Endodermal cell (in vitro differentiated cells): ENCODE measurements at regions not wholly inside any gene's neighbourhood (a gene's known extent, or its start where the extent isn't known, plus 50 kb on each side); places are given as distances from the start of the nearest gene placed in this dataset.
A peak's percentile ranks its signal among the peaks of the same experiment; 100 is the strongest.

Experiments
- DNase-seq: peaks from one replicate; pipeline ENCODE4 v3.0.0-alpha.2; 2017
- H3K27ac ChIP-seq: 2 replicates; pipeline ENCODE4 v1.5.1; 2013; ENCODE audit warnings: mild to moderate bottlenecking, low read depth, low read length, moderate library complexity
- H3K27me3 ChIP-seq: 2 replicates; pipeline ENCODE4 v1.6.1; 2013; ENCODE audit warnings: mild to moderate bottlenecking, low read length, moderate library complexity; ENCODE audit not compliant: insufficient read depth, control insufficient read depth, poor library complexity, severe bottlenecking
- H3K36me3 ChIP-seq: 2 replicates; pipeline ENCODE4 v1.7.0; 2013; ENCODE audit warnings: mild to moderate bottlenecking, low read length, moderate library complexity; ENCODE audit not compliant: control insufficient read depth, insufficient read depth
- H3K4me1 ChIP-seq: one replicate; pipeline ENCODE4 v1.7.0; 2013; ENCODE audit warnings: low read length; ENCODE audit not compliant: control insufficient read depth, insufficient read depth
- H3K4me3 ChIP-seq: 2 replicates; pipeline ENCODE4 v1.5.1; 2013; ENCODE audit warnings: mild to moderate bottlenecking, low read length, moderate library complexity
- H3K9ac ChIP-seq: 2 replicates; pipeline ENCODE4 v1.6.1; 2013; ENCODE audit warnings: mild to moderate bottlenecking, low read length, moderate library complexity; ENCODE audit not compliant: poor library complexity, severe bottlenecking; ENCODE audit errors: extremely low read depth
- H3K9me3 ChIP-seq: 2 replicates; pipeline ENCODE4 v1.6.1; 2013; ENCODE audit warnings: mild to moderate bottlenecking, low read length, moderate library complexity; ENCODE audit not compliant: control insufficient read depth
- H3K27ac Mint-ChIP-seq: 2 replicates; pipeline ENCODE4 v1.8.0; 2020; ENCODE audit warnings: mixed read lengths
- H3K27me3 Mint-ChIP-seq: 2 replicates; pipeline ENCODE4 v1.8.0; 2021; ENCODE audit warnings: mild to moderate bottlenecking, mixed read lengths; ENCODE audit not compliant: insufficient read depth
- H3K36me3 Mint-ChIP-seq: 2 replicates; pipeline ENCODE4 v1.8.0; 2020; ENCODE audit warnings: low read depth, mixed read lengths
- H3K4me1 Mint-ChIP-seq: 2 replicates; pipeline ENCODE4 v1.8.0; 2020; ENCODE audit warnings: mixed read lengths
- H3K4me3 Mint-ChIP-seq: 2 replicates; pipeline ENCODE4 v1.8.0; 2020; ENCODE audit warnings: mild to moderate bottlenecking, moderate library complexity, mixed read lengths
- H3K9me3 Mint-ChIP-seq: 2 replicates; pipeline ENCODE4 v1.8.0; 2020; ENCODE audit warnings: mild to moderate bottlenecking, mixed read lengths
- WGBS, 2 experiments: methylation state at CpG; one replicate each; pipeline versions ENCODE4 v1.1.5 to v1.1.7; 2013; ENCODE audit warnings: missing lambda C conversion rate in 2 of 2, mixed read lengths in 1 of 2; ENCODE audit not compliant: insufficient coverage in 1 of 2, insufficient read length in 1 of 2; 5-methylcytosine and 5-hydroxymethylcytosine counted together
- TF ChIP-seq, protein P1 (sequence below): fragments of 200-600 bp; sonication (generic); conservative IDR thresholded peaks from 2 replicates; pipeline ENCODE4 v1.5.0; 2021; ENCODE audit warnings: antibody characterized with exemption, mild to moderate bottlenecking

DNA sequence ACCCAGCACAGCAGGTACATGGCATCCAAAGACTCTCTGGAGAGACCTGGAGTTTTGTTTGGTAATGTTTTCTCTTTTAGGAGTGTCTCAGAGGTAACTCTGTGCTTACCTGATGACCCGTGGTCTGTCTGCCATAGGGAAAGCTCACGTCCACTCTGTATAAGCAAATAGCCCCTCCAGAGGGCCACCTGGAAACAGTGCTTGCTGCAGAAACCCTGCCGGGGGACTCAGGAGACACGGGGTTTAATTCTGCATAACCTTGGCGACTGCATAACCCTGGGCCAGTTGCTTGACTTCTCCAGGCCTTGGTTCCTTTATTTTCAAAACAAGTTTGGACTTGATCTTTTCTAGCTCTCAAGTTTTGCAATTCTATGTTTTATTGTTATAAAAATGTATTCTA lies 187.2 kb upstream of the SOX1 start:
- no peak overlapping the region for H3K4me3 Mint-ChIP-seq
- DNase-seq = peak; percentile 45
- no peak overlapping the region for H3K27ac ChIP-seq
- H3K4me3 ChIP-seq = no peak overlapping the region
- H3K27me3 ChIP-seq = peaks cover 18% of the 10 kb centered on the region
- H3K27ac Mint-ChIP-seq = no peak overlapping the region
- H3K9me3 ChIP-seq = no peaks in the 10 kb centered on the region
- no peaks in the 10 kb centered on the region for H3K36me3 ChIP-seq
- no peaks in the 10 kb centered on the region for H3K36me3 Mint-ChIP-seq
- 80 to 86% methylated on average over 5 of the region's 5 CpGs for WGBS, 2 experiments
- H3K4me1 Mint-ChIP-seq = no peaks in the 10 kb centered on the region
- peaks cover 20% of the 10 kb centered on the region for H3K27me3 Mint-ChIP-seq
- TF ChIP-seq, protein P1, sequence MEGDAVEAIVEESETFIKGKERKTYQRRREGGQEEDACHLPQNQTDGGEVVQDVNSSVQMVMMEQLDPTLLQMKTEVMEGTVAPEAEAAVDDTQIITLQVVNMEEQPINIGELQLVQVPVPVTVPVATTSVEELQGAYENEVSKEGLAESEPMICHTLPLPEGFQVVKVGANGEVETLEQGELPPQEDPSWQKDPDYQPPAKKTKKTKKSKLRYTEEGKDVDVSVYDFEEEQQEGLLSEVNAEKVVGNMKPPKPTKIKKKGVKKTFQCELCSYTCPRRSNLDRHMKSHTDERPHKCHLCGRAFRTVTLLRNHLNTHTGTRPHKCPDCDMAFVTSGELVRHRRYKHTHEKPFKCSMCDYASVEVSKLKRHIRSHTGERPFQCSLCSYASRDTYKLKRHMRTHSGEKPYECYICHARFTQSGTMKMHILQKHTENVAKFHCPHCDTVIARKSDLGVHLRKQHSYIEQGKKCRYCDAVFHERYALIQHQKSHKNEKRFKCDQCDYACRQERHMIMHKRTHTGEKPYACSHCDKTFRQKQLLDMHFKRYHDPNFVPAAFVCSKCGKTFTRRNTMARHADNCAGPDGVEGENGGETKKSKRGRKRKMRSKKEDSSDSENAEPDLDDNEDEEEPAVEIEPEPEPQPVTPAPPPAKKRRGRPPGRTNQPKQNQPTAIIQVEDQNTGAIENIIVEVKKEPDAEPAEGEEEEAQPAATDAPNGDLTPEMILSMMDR = no peak
- no peaks in the 10 kb centered on the region for H3K9me3 Mint-ChIP-seq
- H3K4me1 ChIP-seq = no peaks in the 10 kb centered on the region
- H3K9ac ChIP-seq = no peak overlapping the region

GRCh38 chr13:111880185-111880584 lies 186.8 kb upstream of the SOX1 start:
- TF ChIP-seq, protein P1 = no peak
- Mint-ChIP-seq H3K36me3 (no peaks in the 10 kb centered on the region), H3K9me3 (no peaks in the 10 kb centered on the region), H3K4me3 (no peak overlapping the region), H3K27ac (no peak overlapping the region), H3K4me1 (no peaks in the 10 kb centered on the region), H3K27me3 (peaks cover 21% of the 10 kb centered on the region)
- DNase-seq = peak; percentile 37
- no peak overlapping the region for H3K9ac ChIP-seq
- no peak overlapping the region for H3K4me3 ChIP-seq
- no peaks in the 10 kb centered on the region for H3K9me3 ChIP-seq
- H3K27ac ChIP-seq = no peak overlapping the region
- no peaks in the 10 kb centered on the region for H3K4me1 ChIP-seq
- WGBS, 2 experiments = 65 to 77% methylated on average over 3 to 6 of the region's 6 CpGs
- peaks cover 18% of the 10 kb centered on the region for H3K27me3 ChIP-seq
- H3K36me3 ChIP-seq = no peaks in the 10 kb centered on the region

DNA sequence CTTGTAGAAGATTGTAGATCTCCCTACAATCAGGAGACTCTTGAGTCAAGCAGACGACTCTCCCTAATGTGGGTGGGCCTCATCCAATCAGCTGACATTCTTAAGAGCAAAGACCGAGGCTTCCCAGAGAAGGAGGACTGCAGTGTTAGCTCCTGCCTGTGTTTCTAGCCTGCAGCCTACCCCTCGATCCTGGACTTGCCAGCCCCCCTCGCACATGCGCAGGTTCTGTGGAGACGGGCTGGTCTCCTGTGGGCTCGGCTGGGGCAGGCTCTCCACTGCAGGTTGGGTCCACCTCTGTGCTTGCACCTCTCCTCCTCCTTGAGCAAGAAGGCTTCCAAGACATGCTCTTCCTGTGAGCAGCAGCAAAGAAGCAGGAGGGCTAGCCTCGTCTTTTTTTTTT lies 185.2 kb upstream of the SOX1 start:
- peaks cover 17% of the 10 kb centered on the region for H3K27me3 ChIP-seq
- TF ChIP-seq, protein P1 = no peak
- no peaks in the 10 kb centered on the region for H3K9me3 Mint-ChIP-seq
- no peaks in the 10 kb centered on the region for H3K4me1 ChIP-seq
- H3K9me3 ChIP-seq = no peaks in the 10 kb centered on the region
- H3K9ac ChIP-seq = no peak overlapping the region
- no peaks in the 10 kb centered on the region for H3K4me1 Mint-ChIP-seq
- no peak overlapping the region for H3K27ac ChIP-seq
- H3K27ac Mint-ChIP-seq = no peak overlapping the region
- H3K27me3 Mint-ChIP-seq = peaks cover 17% of the 10 kb centered on the region
- H3K36me3 ChIP-seq = no peaks in the 10 kb centered on the region
- H3K4me3 Mint-ChIP-seq = no peak overlapping the region
- peak; percentile 29 for DNase-seq
- H3K4me3 ChIP-seq = no peak overlapping the region
- 90 to 100% methylated on average over 6 to 8 of the region's 8 CpGs for WGBS, 2 experiments
- H3K36me3 Mint-ChIP-seq = no peaks in the 10 kb centered on the region
